Activated naive CD8-positive, alpha-beta T cell treated with anti-CD3 and anti-CD28 coated beads, Interleukin-2, amount 50 U/mL, for 24 hours (primary cell): ENCODE measurements at regions not wholly inside any gene's neighbourhood (a gene's known extent, or its start where the extent isn't known, plus 50 kb on each side); places are given as distances from the start of the nearest gene placed in this dataset.
"Not testable (repeated sequence)": the region's sequence is repeated elsewhere in the genome, so short reads cannot be mapped to it uniquely, and the experiment has no call there.

Experiments used
- ATAC-seq: fragments of 150-1000 bp; cut with Tn5 transposase; one replicate; pipeline ENCODE4 v1.10.0; 2021
- DNase-seq: peaks from one replicate; pipeline ENCODE4 v3.0.0; 2021
- H3K27ac Mint-ChIP-seq: one replicate; pipeline ENCODE4 v1.8.0; 2021; ENCODE audit warnings: mild to moderate bottlenecking, mixed read lengths
- H3K27me3 Mint-ChIP-seq: one replicate; pipeline ENCODE4 v1.8.0; 2021; ENCODE audit warnings: mixed read lengths
- H3K36me3 Mint-ChIP-seq: one replicate; pipeline ENCODE4 v1.8.0; 2021; ENCODE audit warnings: low read depth, mixed read lengths
- H3K4me1 Mint-ChIP-seq: one replicate; pipeline ENCODE4 v1.8.0; 2021; ENCODE audit warnings: mixed read lengths
- H3K4me3 Mint-ChIP-seq: one replicate; pipeline ENCODE4 v1.8.0; 2021; ENCODE audit warnings: mild to moderate bottlenecking, moderate library complexity, mixed read lengths
- H3K9me3 Mint-ChIP-seq: one replicate; pipeline ENCODE4 v1.8.0; 2021; ENCODE audit warnings: mixed read lengths

- Mint-ChIP-seq H3K27me3 (no peaks in the 10 kb centered on the region), H3K9me3 (peaks cover 4% of the 10 kb centered on the region), H3K4me3 (no peak overlapping the region), H3K36me3 (no peaks in the 10 kb centered on the region), H3K27ac (no peak overlapping the region), H3K4me1 (no peaks in the 10 kb centered on the region)
- DNase-seq (no peak), ATAC-seq (no peak)
Measured at GRCh38 chr6:78526432-78526831, 340.9 kb upstream of the IRAK1BP1 start.

- DNase-seq (no peak), ATAC-seq (no peak)
- Mint-ChIP-seq H3K36me3 (no peaks in the 10 kb centered on the region), H3K27ac (no peak overlapping the region), H3K9me3 (no peaks in the 10 kb centered on the region), H3K27me3 (no peaks in the 10 kb centered on the region), H3K4me1 (no peaks in the 10 kb centered on the region), H3K4me3 (no peak overlapping the region)
Measured at GRCh38 chr6:78528926-78529325, 338.4 kb upstream of the IRAK1BP1 start.

- no peak overlapping the region for H3K27ac Mint-ChIP-seq
Measured at GRCh38 chr6:78530208-78530607, 337.1 kb upstream of the IRAK1BP1 start.

GRCh38 chr6:78533426-78533825 is 333.9 kb upstream of the IRAK1BP1 start:
- no peaks in the 10 kb centered on the region for H3K9me3 Mint-ChIP-seq
- H3K27ac Mint-ChIP-seq: no peak overlapping the region
- H3K4me3 Mint-ChIP-seq: no peak overlapping the region
- no peaks in the 10 kb centered on the region for H3K4me1 Mint-ChIP-seq
- DNase-seq (no peak), ATAC-seq (no peak)
- no peaks in the 10 kb centered on the region for H3K36me3 Mint-ChIP-seq
- H3K27me3 Mint-ChIP-seq: no peaks in the 10 kb centered on the region

More at GRCh38 chr6:78530208-78530607, 337.1 kb upstream of the IRAK1BP1 start:
- Mint-ChIP-seq H3K27me3 (no peaks in the 10 kb centered on the region), H3K36me3 (no peaks in the 10 kb centered on the region), H3K4me3 (no peak overlapping the region), H3K4me1 (no peaks in the 10 kb centered on the region), H3K9me3 (no peaks in the 10 kb centered on the region)
- ATAC-seq (no peak), DNase-seq (no peak)

- no peak for ATAC-seq
- Mint-ChIP-seq H3K36me3 (no peaks in the 10 kb centered on the region), H3K4me3 (no peak overlapping the region), H3K4me1 (no peaks in the 10 kb centered on the region), H3K9me3 (no peaks in the 10 kb centered on the region), H3K27ac (no peak overlapping the region), H3K27me3 (no peaks in the 10 kb centered on the region)
- no peak for DNase-seq
Measured at GRCh38 chr6:78533876-78534275, 333.5 kb upstream of the IRAK1BP1 start.

GRCh38 chr6:78538002-78538401 is 329.3 kb upstream of the IRAK1BP1 start:
- ATAC-seq (no peak), DNase-seq (no peak)
- H3K27me3 Mint-ChIP-seq: no peaks in the 10 kb centered on the region
- no peak overlapping the region for H3K4me3 Mint-ChIP-seq
- H3K9me3 Mint-ChIP-seq: no peaks in the 10 kb centered on the region
- no peaks in the 10 kb centered on the region for H3K4me1 Mint-ChIP-seq
- H3K36me3 Mint-ChIP-seq: no peaks in the 10 kb centered on the region
- H3K27ac Mint-ChIP-seq: no peak overlapping the region

GRCh38 chr6:78547636-78548035 is 319.7 kb upstream of the IRAK1BP1 start:
- ATAC-seq, H3K27ac Mint-ChIP-seq: not testable (repeated sequence)

GRCh38 chr6:78551361-78551760 is 316.0 kb upstream of the IRAK1BP1 start:
- H3K4me3 Mint-ChIP-seq: no peak overlapping the region
- no peaks in the 10 kb centered on the region for H3K4me1 Mint-ChIP-seq
- H3K27me3 Mint-ChIP-seq: no peaks in the 10 kb centered on the region
- H3K27ac Mint-ChIP-seq: no peak overlapping the region
- DNase-seq (no peak), ATAC-seq (no peak)
- H3K9me3 Mint-ChIP-seq: peaks cover 17% of the 10 kb centered on the region
- H3K36me3 Mint-ChIP-seq: no peaks in the 10 kb centered on the region

More at GRCh38 chr6:78547636-78548035, 319.7 kb upstream of the IRAK1BP1 start:
- H3K4me3 Mint-ChIP-seq, H3K9me3 Mint-ChIP-seq, H3K27me3 Mint-ChIP-seq, H3K36me3 Mint-ChIP-seq, H3K4me1 Mint-ChIP-seq, DNase-seq: not testable (repeated sequence)

- ATAC-seq (no peak), DNase-seq (no peak)
- H3K36me3 Mint-ChIP-seq: no peaks in the 10 kb centered on the region
- H3K9me3 Mint-ChIP-seq: peaks cover 23% of the 10 kb centered on the region
- H3K27me3 Mint-ChIP-seq: no peaks in the 10 kb centered on the region
- no peak overlapping the region for H3K4me3 Mint-ChIP-seq
- no peak overlapping the region for H3K27ac Mint-ChIP-seq
- H3K4me1 Mint-ChIP-seq: no peaks in the 10 kb centered on the region
Measured at GRCh38 chr6:78552435-78552834, 314.9 kb upstream of the IRAK1BP1 start.

- Mint-ChIP-seq H3K4me1 (no peaks in the 10 kb centered on the region), H3K27ac (no peak overlapping the region), H3K27me3 (no peaks in the 10 kb centered on the region), H3K9me3 (peaks cover 23% of the 10 kb centered on the region), H3K36me3 (no peaks in the 10 kb centered on the region), H3K4me3 (no peak overlapping the region)
- DNase-seq (no peak), ATAC-seq (no peak)
Measured at GRCh38 chr6:78554341-78554740, 313.0 kb upstream of the IRAK1BP1 start.

GRCh38 chr6:78559056-78559455 is 308.3 kb upstream of the IRAK1BP1 start:
- no peak overlapping the region for H3K4me3 Mint-ChIP-seq
- H3K27me3 Mint-ChIP-seq: no peaks in the 10 kb centered on the region
- no peak overlapping the region for H3K27ac Mint-ChIP-seq
- DNase-seq: no peak
- H3K36me3 Mint-ChIP-seq: no peaks in the 10 kb centered on the region
- ATAC-seq: no peak
- H3K4me1 Mint-ChIP-seq: no peaks in the 10 kb centered on the region
- peaks cover 12% of the 10 kb centered on the region for H3K9me3 Mint-ChIP-seq

- Mint-ChIP-seq H3K36me3 (no peaks in the 10 kb centered on the region), H3K4me3 (no peak overlapping the region), H3K27ac (no peak overlapping the region), H3K9me3 (peaks cover 11% of the 10 kb centered on the region), H3K27me3 (no peaks in the 10 kb centered on the region), H3K4me1 (no peaks in the 10 kb centered on the region)
- DNase-seq (no peak), ATAC-seq (no peak)
Measured at GRCh38 chr6:78561015-78561414, 306.3 kb upstream of the IRAK1BP1 start.

GRCh38 chr6:78565997-78566396 is 301.4 kb upstream of the IRAK1BP1 start:
- H3K36me3 Mint-ChIP-seq: no peaks in the 10 kb centered on the region
- no peak overlapping the region for H3K4me3 Mint-ChIP-seq
- ATAC-seq (no peak), DNase-seq (no peak)
- no peaks in the 10 kb centered on the region for H3K27me3 Mint-ChIP-seq
- no peak overlapping the region for H3K27ac Mint-ChIP-seq
- no peaks in the 10 kb centered on the region for H3K4me1 Mint-ChIP-seq
- H3K9me3 Mint-ChIP-seq: peaks cover 20% of the 10 kb centered on the region

- H3K4me1 Mint-ChIP-seq: no peaks in the 10 kb centered on the region
- peaks cover 20% of the 10 kb centered on the region for H3K9me3 Mint-ChIP-seq
- DNase-seq: no peak
Measured at GRCh38 chr6:78570044-78570443, 297.3 kb upstream of the IRAK1BP1 start.

GRCh38 chr6:78577585-78577984 is 289.8 kb upstream of the IRAK1BP1 start:
- H3K36me3 Mint-ChIP-seq: no peaks in the 10 kb centered on the region
- DNase-seq (no peak), ATAC-seq (no peak)
- H3K27me3 Mint-ChIP-seq: no peaks in the 10 kb centered on the region
- no peak overlapping the region for H3K4me3 Mint-ChIP-seq
- peaks cover 4% of the 10 kb centered on the region for H3K9me3 Mint-ChIP-seq
- no peak overlapping the region for H3K27ac Mint-ChIP-seq
- H3K4me1 Mint-ChIP-seq: no peaks in the 10 kb centered on the region

More at GRCh38 chr6:78570044-78570443, 297.3 kb upstream of the IRAK1BP1 start:
- H3K27me3 Mint-ChIP-seq: no peaks in the 10 kb centered on the region
- no peak overlapping the region for H3K27ac Mint-ChIP-seq
- H3K36me3 Mint-ChIP-seq: no peaks in the 10 kb centered on the region
- no peak for ATAC-seq
- no peak overlapping the region for H3K4me3 Mint-ChIP-seq

GRCh38 chr6:78578430-78578829 is 288.9 kb upstream of the IRAK1BP1 start:
- Mint-ChIP-seq H3K4me3 (no peak overlapping the region), H3K27me3 (no peaks in the 10 kb centered on the region), H3K27ac (no peak overlapping the region), H3K4me1 (no peaks in the 10 kb centered on the region), H3K36me3 (no peaks in the 10 kb centered on the region), H3K9me3 (no peaks in the 10 kb centered on the region)
- no peak for DNase-seq
- no peak for ATAC-seq
